Peyer's patch (tissue), 4 donors: ENCODE measurements at regions not wholly inside any gene's neighbourhood (a gene's known extent, or its start where the extent isn't known, plus 50 kb on each side); places are given as distances from the start of the nearest gene placed in this dataset.

Experiments
- POLR2A ChIP-seq, 2 donors: fragments of 450-650 bp; IDR thresholded peaks; one replicate each; pipeline ENCODE4 v1.5.1; 2017; ENCODE audit warnings: antibody characterized with exemption in 2 of 2, mild to moderate bottlenecking in 2 of 2, moderate library complexity in 2 of 2
- TF ChIP-seq, protein P1 (sequence below), 6 experiments: fragments of 450-650 bp in 4 of 6; fragments of 200-600 bp in 2 of 6; sonication (generic) in 1 of 6; IDR thresholded peaks; one replicate each; pipeline ENCODE4 v1.5.1; 2017 to 2019; ENCODE audit warnings: antibody characterized with exemption in 6 of 6, mild to moderate bottlenecking in 3 of 6, moderate library complexity in 1 of 6

DNA sequence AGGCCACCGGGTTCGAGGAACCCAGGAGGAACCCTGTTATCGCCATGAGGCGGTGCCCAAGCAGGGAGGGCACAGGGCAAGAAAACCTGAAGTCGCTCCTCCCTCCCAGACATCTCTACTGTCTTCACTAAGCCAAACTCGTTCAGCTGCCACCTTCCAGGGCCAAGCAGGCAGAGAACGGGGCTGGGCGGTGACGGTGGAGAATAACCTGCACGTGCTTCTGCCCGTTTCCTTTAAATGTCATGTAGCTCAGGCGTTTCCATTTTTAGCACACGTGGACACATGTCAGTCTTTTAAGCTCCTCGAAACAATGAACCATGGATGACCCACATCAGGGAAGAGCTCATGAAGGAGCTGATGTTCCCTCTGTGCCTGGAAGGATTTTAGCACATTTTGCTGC, 124.3 kb upstream of the KLF6 start:
- TF ChIP-seq, protein P1, sequence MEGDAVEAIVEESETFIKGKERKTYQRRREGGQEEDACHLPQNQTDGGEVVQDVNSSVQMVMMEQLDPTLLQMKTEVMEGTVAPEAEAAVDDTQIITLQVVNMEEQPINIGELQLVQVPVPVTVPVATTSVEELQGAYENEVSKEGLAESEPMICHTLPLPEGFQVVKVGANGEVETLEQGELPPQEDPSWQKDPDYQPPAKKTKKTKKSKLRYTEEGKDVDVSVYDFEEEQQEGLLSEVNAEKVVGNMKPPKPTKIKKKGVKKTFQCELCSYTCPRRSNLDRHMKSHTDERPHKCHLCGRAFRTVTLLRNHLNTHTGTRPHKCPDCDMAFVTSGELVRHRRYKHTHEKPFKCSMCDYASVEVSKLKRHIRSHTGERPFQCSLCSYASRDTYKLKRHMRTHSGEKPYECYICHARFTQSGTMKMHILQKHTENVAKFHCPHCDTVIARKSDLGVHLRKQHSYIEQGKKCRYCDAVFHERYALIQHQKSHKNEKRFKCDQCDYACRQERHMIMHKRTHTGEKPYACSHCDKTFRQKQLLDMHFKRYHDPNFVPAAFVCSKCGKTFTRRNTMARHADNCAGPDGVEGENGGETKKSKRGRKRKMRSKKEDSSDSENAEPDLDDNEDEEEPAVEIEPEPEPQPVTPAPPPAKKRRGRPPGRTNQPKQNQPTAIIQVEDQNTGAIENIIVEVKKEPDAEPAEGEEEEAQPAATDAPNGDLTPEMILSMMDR (IDR thresholded peaks at IDR 0.05), result no peak
- TF ChIP-seq POLR2A (IDR thresholded peaks at IDR 0.05), result no peak
